Effector memory CD8-positive, alpha-beta T cell (primary cell): ENCODE measurements at regions not wholly inside any gene's neighbourhood (a gene's known extent, or its start where the extent isn't known, plus 50 kb on each side); places are given as distances from the start of the nearest gene placed in this dataset.
"Not testable (repeated sequence)": the region's sequence is repeated elsewhere in the genome, so short reads cannot be mapped to it uniquely, and the experiment has no call there.

Experiments
- ATAC-seq: fragments of 150-1000 bp; cut with Tn5 transposase; replicated peaks from 2 replicates; pipeline ENCODE4 v1.10.0; 2021; ENCODE audit warnings: mild to moderate bottlenecking, moderate library complexity
- DNase-seq, 3 experiments: peaks; one replicate each; pipeline ENCODE4 v3.0.0; 2021
- H3K27ac Mint-ChIP-seq, 2 donors: one replicate each; pipeline ENCODE4 v1.8.0; 2022; ENCODE audit warnings: mild to moderate bottlenecking in 2 of 2, mixed read lengths in 2 of 2, moderate library complexity in 2 of 2
- H3K27me3 Mint-ChIP-seq, 2 donors: one replicate each; pipeline ENCODE4 v1.8.0; 2022; ENCODE audit warnings: mixed read lengths in 2 of 2
- H3K36me3 Mint-ChIP-seq: one replicate; pipeline ENCODE4 v1.8.0; 2022; ENCODE audit warnings: mild to moderate bottlenecking, moderate library complexity, mixed read lengths; ENCODE audit not compliant: insufficient read depth
- H3K4me1 Mint-ChIP-seq, 2 donors: one replicate each; pipeline ENCODE4 v1.8.0; 2022; ENCODE audit warnings: low read depth in 2 of 2, mixed read lengths in 2 of 2
- H3K4me3 Mint-ChIP-seq, 2 donors: one replicate each; pipeline ENCODE4 v1.8.0; 2022; ENCODE audit warnings: mild to moderate bottlenecking in 2 of 2, mixed read lengths in 2 of 2, moderate library complexity in 2 of 2
- H3K9me3 Mint-ChIP-seq, 2 donors: one replicate each; pipeline ENCODE4 v1.8.0; 2022; ENCODE audit warnings: mixed read lengths in 2 of 2

GRCh38 chr18:42378854-42379253, 423.8 kb downstream of the PIK3C3 start:
- not testable (repeated sequence) for H3K36me3 Mint-ChIP-seq, H3K27ac Mint-ChIP-seq, ATAC-seq, H3K27me3 Mint-ChIP-seq, H3K4me3 Mint-ChIP-seq, DNase-seq, H3K4me1 Mint-ChIP-seq, H3K9me3 Mint-ChIP-seq

GRCh38 chr18:42381236-42381635, 426.2 kb downstream of the PIK3C3 start:
- peaks cover 11 to 14% of the 10 kb centered on the region in 2 donors for H3K9me3 Mint-ChIP-seq
- not testable (repeated sequence) for H3K4me3 Mint-ChIP-seq, H3K4me1 Mint-ChIP-seq, H3K27ac Mint-ChIP-seq, ATAC-seq, H3K36me3 Mint-ChIP-seq, DNase-seq, H3K27me3 Mint-ChIP-seq

- no peak for DNase-seq
These were observed 437.4 kb downstream of the PIK3C3 start for GRCh38 chr18:42392416-42392815.

GRCh38 chr18:42392926-42393325, 437.9 kb downstream of the PIK3C3 start:
- H3K4me3 Mint-ChIP-seq: no peak overlapping the region
- H3K9me3 Mint-ChIP-seq: peaks cover 1 to 22% of the 10 kb centered on the region in 2 donors
- no peak overlapping the region for H3K27ac Mint-ChIP-seq
- no peaks in the 10 kb centered on the region for H3K27me3 Mint-ChIP-seq
- no peak for ATAC-seq
- no peak for DNase-seq
- H3K36me3 Mint-ChIP-seq: no peaks in the 10 kb centered on the region
- no peaks in the 10 kb centered on the region for H3K4me1 Mint-ChIP-seq

More at GRCh38 chr18:42392416-42392815, 437.4 kb downstream of the PIK3C3 start:
- no peak overlapping the region for H3K4me3 Mint-ChIP-seq
- no peaks in the 10 kb centered on the region for H3K27me3 Mint-ChIP-seq
- no peaks in the 10 kb centered on the region for H3K36me3 Mint-ChIP-seq
- ATAC-seq: no peak
- peaks cover 1 to 22% of the 10 kb centered on the region in 2 donors for H3K9me3 Mint-ChIP-seq
- no peaks in the 10 kb centered on the region for H3K4me1 Mint-ChIP-seq
- H3K27ac Mint-ChIP-seq: no peak overlapping the region

- Mint-ChIP-seq H3K27me3 (no peaks in the 10 kb centered on the region), H3K27ac (no peak overlapping the region), H3K9me3 (peaks cover 1 to 16% of the 10 kb centered on the region in 2 donors), H3K4me3 (no peak overlapping the region), H3K36me3 (no peaks in the 10 kb centered on the region), H3K4me1 (no peaks in the 10 kb centered on the region)
- ATAC-seq (no peak), DNase-seq (no peak)
These were observed 439.2 kb downstream of the PIK3C3 start for GRCh38 chr18:42394238-42394637.

GRCh38 chr18:42401131-42401673, 446.2 kb downstream of the PIK3C3 start:
- no peaks in the 10 kb centered on the region for H3K36me3 Mint-ChIP-seq
- H3K4me3 Mint-ChIP-seq: no peak overlapping the region
- no peaks in the 10 kb centered on the region for H3K27me3 Mint-ChIP-seq
- H3K9me3 Mint-ChIP-seq: peaks cover 0 to 15% of the 10 kb centered on the region in 2 donors
- no peaks in the 10 kb centered on the region for H3K4me1 Mint-ChIP-seq
- DNase-seq (no peak), ATAC-seq (no peak)
- H3K27ac Mint-ChIP-seq: no peak overlapping the region

GRCh38 chr18:42404151-42404550, 449.1 kb downstream of the PIK3C3 start:
- no peak for ATAC-seq
- H3K27me3 Mint-ChIP-seq: no peaks in the 10 kb centered on the region

GRCh38 chr18:42409005-42409404, 454.0 kb downstream of the PIK3C3 start:
- no peaks in the 10 kb centered on the region for H3K36me3 Mint-ChIP-seq
- no peaks in the 10 kb centered on the region for H3K27me3 Mint-ChIP-seq
- ATAC-seq (no peak), DNase-seq (no peak)
- peaks cover 11 to 29% of the 10 kb centered on the region in 2 donors for H3K9me3 Mint-ChIP-seq
- no peak overlapping the region for H3K4me3 Mint-ChIP-seq
- H3K27ac Mint-ChIP-seq: no peak overlapping the region
- no peaks in the 10 kb centered on the region for H3K4me1 Mint-ChIP-seq

More at GRCh38 chr18:42404151-42404550, 449.1 kb downstream of the PIK3C3 start:
- no peaks in the 10 kb centered on the region for H3K36me3 Mint-ChIP-seq
- DNase-seq: no peak
- H3K4me3 Mint-ChIP-seq: no peak overlapping the region
- no peaks in the 10 kb centered on the region for H3K4me1 Mint-ChIP-seq
- no peak overlapping the region for H3K27ac Mint-ChIP-seq
- H3K9me3 Mint-ChIP-seq: peaks cover 3 to 18% of the 10 kb centered on the region in 2 donors

GRCh38 chr18:42412281-42412680, 457.2 kb downstream of the PIK3C3 start:
- no peaks in the 10 kb centered on the region for H3K27me3 Mint-ChIP-seq
- H3K27ac Mint-ChIP-seq: no peak overlapping the region
- H3K9me3 Mint-ChIP-seq: peaks cover 17 to 36% of the 10 kb centered on the region in 2 donors
- ATAC-seq (no peak), DNase-seq (no peak)
- H3K36me3 Mint-ChIP-seq: no peaks in the 10 kb centered on the region
- H3K4me1 Mint-ChIP-seq: no peaks in the 10 kb centered on the region
- no peak overlapping the region for H3K4me3 Mint-ChIP-seq

- no peak overlapping the region for H3K4me3 Mint-ChIP-seq
- no peaks in the 10 kb centered on the region for H3K27me3 Mint-ChIP-seq
- H3K36me3 Mint-ChIP-seq: no peaks in the 10 kb centered on the region
- no peak overlapping the region for H3K27ac Mint-ChIP-seq
- H3K9me3 Mint-ChIP-seq: peaks cover 17 to 31% of the 10 kb centered on the region in 2 donors
- H3K4me1 Mint-ChIP-seq: no peaks in the 10 kb centered on the region
- ATAC-seq: no peak
- DNase-seq: no peak
These were observed 457.9 kb downstream of the PIK3C3 start for GRCh38 chr18:42412896-42413295.

- no peaks in the 10 kb centered on the region for H3K27me3 Mint-ChIP-seq
- no peaks in the 10 kb centered on the region for H3K4me1 Mint-ChIP-seq
- H3K4me3 Mint-ChIP-seq: no peak overlapping the region
- H3K27ac Mint-ChIP-seq: no peak overlapping the region
- DNase-seq: no peak
- no peak for ATAC-seq
- H3K36me3 Mint-ChIP-seq: no peaks in the 10 kb centered on the region
- H3K9me3 Mint-ChIP-seq: peaks cover 17 to 28% of the 10 kb centered on the region in 2 donors
These were observed 458.8 kb downstream of the PIK3C3 start for GRCh38 chr18:42413870-42414269.

GRCh38 chr18:42414756-42415454, 459.9 kb downstream of the PIK3C3 start:
- no peaks in the 10 kb centered on the region for H3K27me3 Mint-ChIP-seq
- no peaks in the 10 kb centered on the region for H3K36me3 Mint-ChIP-seq
- no peak for ATAC-seq
- no peak overlapping the region for H3K4me3 Mint-ChIP-seq
- H3K27ac Mint-ChIP-seq: no peak overlapping the region
- no peaks in the 10 kb centered on the region for H3K4me1 Mint-ChIP-seq
- no peak for DNase-seq
- H3K9me3 Mint-ChIP-seq: peaks cover 10 to 20% of the 10 kb centered on the region in 2 donors

GRCh38 chr18:42417189-42417588, 462.2 kb downstream of the PIK3C3 start:
- Mint-ChIP-seq H3K27ac (no peak overlapping the region), H3K9me3 (peaks cover 14 to 15% of the 10 kb centered on the region in 2 donors), H3K27me3 (no peaks in the 10 kb centered on the region), H3K4me3 (no peak overlapping the region), H3K4me1 (no peaks in the 10 kb centered on the region), H3K36me3 (no peaks in the 10 kb centered on the region)
- ATAC-seq (no peak), DNase-seq (no peak)

- H3K4me1 Mint-ChIP-seq: no peaks in the 10 kb centered on the region
- H3K36me3 Mint-ChIP-seq: no peaks in the 10 kb centered on the region
- no peak overlapping the region for H3K27ac Mint-ChIP-seq
- no peaks in the 10 kb centered on the region for H3K27me3 Mint-ChIP-seq
- H3K4me3 Mint-ChIP-seq: no peak overlapping the region
- ATAC-seq (no peak), DNase-seq (no peak)
- H3K9me3 Mint-ChIP-seq: peaks cover 14 to 15% of the 10 kb centered on the region in 2 donors
These were observed 463.1 kb downstream of the PIK3C3 start for GRCh38 chr18:42418121-42418520.
